Common myeloid progenitor, CD34-positive (primary cell): ENCODE measurements at regions not wholly inside any gene's neighbourhood (a gene's known extent, or its start where the extent isn't known, plus 50 kb on each side); places are given as distances from the start of the nearest gene placed in this dataset.

Source experiments
- CTCF ChIA-PET: fragments of 350-600 bp; sonication (Branson Sonifier 250); formaldehyde crosslinking; loops from one replicate; lab custom pipeline; 2021; ENCODE audit warnings: antibody characterized with exemption; lab: Charles Lee
- POLR2A ChIA-PET: fragments of 350-600 bp; sonication (Branson Sonifier 250); formaldehyde crosslinking; loops from one replicate; lab custom pipeline; 2021; ENCODE audit warnings: antibody characterized with exemption; lab: Charles Lee
- DNase-seq, 3 donors: peaks; one replicate each; pipeline versions ENCODE4 v3.0.0 to v3.0.0-alpha.2; 2013
- H3K27ac ChIP-seq, 2 experiments: 1 replicate in 1 of 2; 2 replicates in 1 of 2; pipeline ENCODE4 v1.7.0; 2013; ENCODE audit warnings: inconsistent platforms in 2 of 2, low read length in 2 of 2, mild to moderate bottlenecking in 2 of 2, low read depth in 1 of 2, moderate library complexity in 1 of 2; ENCODE audit not compliant: severe bottlenecking in 2 of 2, insufficient read depth in 1 of 2, poor library complexity in 1 of 2
- H3K27me3 ChIP-seq, 5 experiments: replicated peaks in 2 of 5; 1 replicate in 3 of 5; 2 replicates in 2 of 5; pipeline versions ENCODE4 v1.6.1 to v1.7.0; 2013; ENCODE audit warnings: low read length in 4 of 5, mild to moderate bottlenecking in 2 of 5, moderate library complexity in 2 of 5, inconsistent platforms in 1 of 5; ENCODE audit not compliant: insufficient read depth in 5 of 5, control insufficient read depth in 4 of 5
- H3K36me3 ChIP-seq, 4 experiments: 1 replicate in 2 of 4; 2 replicates in 2 of 4; pipeline versions ENCODE4 v1.6.1 to v1.7.0; 2013; ENCODE audit warnings: low read length in 3 of 4, control low read depth in 1 of 4, mild to moderate bottlenecking in 1 of 4; ENCODE audit not compliant: control insufficient read depth in 4 of 4, insufficient read depth in 4 of 4
- H3K4me1 ChIP-seq, 4 experiments: 1 replicate in 3 of 4; 2 replicates in 1 of 4; pipeline versions ENCODE4 v1.6.1 to v1.7.1; 2013; ENCODE audit warnings: low read length in 3 of 4, mild to moderate bottlenecking in 3 of 4, control low read depth in 1 of 4, inconsistent platforms in 1 of 4, moderate library complexity in 1 of 4; ENCODE audit not compliant: control insufficient read depth in 4 of 4, insufficient read depth in 4 of 4; ENCODE audit errors: control extremely low read depth in 1 of 4
- H3K4me3 ChIP-seq, 7 experiments: 1 replicate in 4 of 7; 2 replicates in 3 of 7; pipeline versions ENCODE4 v1.5.1 to v1.7.0; 2013; ENCODE audit warnings: mild to moderate bottlenecking in 7 of 7, low read length in 6 of 7, moderate library complexity in 6 of 7, inconsistent platforms in 2 of 7, low read depth in 2 of 7, control low read depth in 1 of 7; ENCODE audit not compliant: insufficient read depth in 4 of 7, control insufficient read depth in 1 of 7; ENCODE audit errors: extremely low read depth in 1 of 7
- H3K9me3 ChIP-seq, 5 experiments: 1 replicate in 4 of 5; 2 replicates in 1 of 5; pipeline versions ENCODE4 v1.6.1 to v1.7.1; 2013; ENCODE audit warnings: low read length in 4 of 5, mild to moderate bottlenecking in 2 of 5, inconsistent platforms in 1 of 5, low read depth in 1 of 5, moderate library complexity in 1 of 5; ENCODE audit not compliant: control insufficient read depth in 4 of 5, insufficient read depth in 2 of 5; ENCODE audit errors: control extremely low read depth in 1 of 5
- WGBS: methylation state at CpG from one replicate; pipeline ENCODE4 v1.1.5; 2013; ENCODE audit not compliant: insufficient coverage; 5-methylcytosine and 5-hydroxymethylcytosine counted together

- ChIA-PET CTCF (interaction anchor here (0.5 kb wide), 1 partner anchor 330 kb away, joined by 3 read pairs; no protein-coding TSS in a partner anchor), POLR2A (no interaction called here)
- Histone ChIP-seq H3K36me3 (no peaks in the 10 kb centered on the region), H3K27me3 (peaks cover 0 to under 1% (median 0%) of the 10 kb centered on the region in 5 experiments), H3K9me3 (no peaks in the 10 kb centered on the region), H3K27ac (no peak overlapping the region), H3K4me1 (peaks cover 2 to 19% (median 10%) of the 10 kb centered on the region in 4 experiments), H3K4me3 (no peak overlapping the region)
- WGBS = 96% methylated on average over 2 of the region's 3 CpGs
- DNase-seq = no peak
Observed at GRCh38 chr19:31103228-31103627, 246.0 kb downstream of the TSHZ3 start.

- POLR2A ChIA-PET = no interaction called here
Observed at GRCh38 chr19:31102674-31103073, 246.6 kb downstream of the TSHZ3 start.

GRCh38 chr19:31100981-31101380 lies 248.3 kb downstream of the TSHZ3 start:
- WGBS = 100% methylated on average over 3 of the region's 7 CpGs
- no peak overlapping the region for H3K27ac ChIP-seq
- ChIA-PET CTCF (interaction anchor here (1.5 kb wide), 1 partner anchor 9 kb away, joined by 6 read pairs; no protein-coding TSS in a partner anchor), POLR2A (no interaction called here)
- H3K4me1 ChIP-seq = peaks cover 2 to 19% (median 10%) of the 10 kb centered on the region in 4 experiments
- no peaks in the 10 kb centered on the region for H3K36me3 ChIP-seq
- H3K9me3 ChIP-seq = no peaks in the 10 kb centered on the region
- H3K27me3 ChIP-seq = no peaks in the 10 kb centered on the region
- no peak for DNase-seq
- no peak overlapping the region for H3K4me3 ChIP-seq

More at GRCh38 chr19:31102674-31103073, 246.6 kb downstream of the TSHZ3 start:
- H3K27me3 ChIP-seq = no peaks in the 10 kb centered on the region
- H3K27ac ChIP-seq = no peak overlapping the region
- no peak for DNase-seq
- H3K9me3 ChIP-seq = no peaks in the 10 kb centered on the region
- CTCF ChIA-PET = interaction anchor here (0.6 kb wide), 1 partner anchor 9 kb away, joined by 3 read pairs; no protein-coding TSS in a partner anchor
- H3K36me3 ChIP-seq = no peaks in the 10 kb centered on the region
- WGBS = 100% methylated on average over 2 of the region's 2 CpGs
- H3K4me1 ChIP-seq = peaks cover 2 to 19% (median 10%) of the 10 kb centered on the region in 4 experiments
- no peak overlapping the region for H3K4me3 ChIP-seq

GRCh38 chr19:31100206-31100590 lies 249.0 kb downstream of the TSHZ3 start:
- POLR2A ChIA-PET = interaction anchor here (0.6 kb wide), 1 partner anchor 9 kb away, joined by 3 read pairs; no protein-coding TSS in a partner anchor

GRCh38 chr19:31099515-31100205 lies 249.6 kb downstream of the TSHZ3 start:
- H3K27me3 ChIP-seq = no peaks in the 10 kb centered on the region
- 62% methylated on average over 2 of the region's 4 CpGs for WGBS
- ChIA-PET POLR2A (interaction anchor here (0.6 kb wide), 1 partner anchor 8 kb away, joined by 3 read pairs; no protein-coding TSS in a partner anchor), CTCF (interaction anchor here (1.5 kb wide), 1 partner anchor 10 kb away, joined by 6 read pairs; no protein-coding TSS in a partner anchor)
- no peaks in the 10 kb centered on the region for H3K36me3 ChIP-seq
- peak in 1 of 3 donors; percentile 37 for DNase-seq
- H3K4me3 ChIP-seq = no peak overlapping the region
- no peak overlapping the region for H3K27ac ChIP-seq
- H3K4me1 ChIP-seq = peaks cover 2 to 19% (median 10%) of the 10 kb centered on the region in 4 experiments
- H3K9me3 ChIP-seq = no peaks in the 10 kb centered on the region

More at GRCh38 chr19:31100206-31100590, 249.0 kb downstream of the TSHZ3 start:
- Histone ChIP-seq H3K27ac (no peak overlapping the region), H3K9me3 (no peaks in the 10 kb centered on the region), H3K4me3 (no peak overlapping the region), H3K4me1 (peaks cover 2 to 19% (median 10%) of the 10 kb centered on the region in 4 experiments), H3K36me3 (no peaks in the 10 kb centered on the region), H3K27me3 (no peaks in the 10 kb centered on the region)
- 62% methylated on average over 3 of the region's 3 CpGs for WGBS
- CTCF ChIA-PET = interaction anchor here (1.5 kb wide), 1 partner anchor 10 kb away, joined by 6 read pairs; no protein-coding TSS in a partner anchor
- peak in 2 of 3 donors; percentile 29 to 35 for DNase-seq

GRCh38 chr19:31098836-31099235 lies 250.4 kb downstream of the TSHZ3 start:
- DNase-seq = no peak
- ChIA-PET POLR2A (no interaction called here), CTCF (no interaction called here)
- no peak overlapping the region for H3K4me3 ChIP-seq
- no peak overlapping the region for H3K27ac ChIP-seq
- no peaks in the 10 kb centered on the region for H3K27me3 ChIP-seq
- no peaks in the 10 kb centered on the region for H3K36me3 ChIP-seq
- peaks cover 2 to 19% (median 10%) of the 10 kb centered on the region in 4 experiments for H3K4me1 ChIP-seq
- H3K9me3 ChIP-seq = no peaks in the 10 kb centered on the region
- WGBS = 94% methylated on average over 2 of the region's 2 CpGs
